Ishikawa (cell line): ENCODE measurements at regions not wholly inside any gene's neighbourhood (a gene's known extent, or its start where the extent isn't known, plus 50 kb on each side); places are given as distances from the start of the nearest gene placed in this dataset.

Source experiments
- CEBPB ChIP-seq: IDR thresholded peaks from 2 replicates; pipeline ENCODE4 v1.6.1; 2012
- CREB1 ChIP-seq: IDR thresholded peaks from 2 replicates; pipeline ENCODE4 v1.6.1; 2012; ENCODE audit warnings: low read depth
- EGR1 ChIP-seq: IDR thresholded peaks from 2 replicates; pipeline ENCODE4 v1.6.1; 2012
- EP300 ChIP-seq: IDR thresholded peaks from 2 replicates; pipeline ENCODE4 v1.6.1; 2012; ENCODE audit warnings: borderline replicate concordance
- FOXM1 ChIP-seq: IDR thresholded peaks from 2 replicates; pipeline ENCODE4 v1.6.1; 2012; ENCODE audit warnings: low read depth, borderline replicate concordance
- NFIC ChIP-seq: IDR thresholded peaks from 2 replicates; pipeline ENCODE4 v1.6.1; 2012
- RAD21 ChIP-seq: IDR thresholded peaks from 2 replicates; pipeline ENCODE4 v1.6.1; 2012; ENCODE audit warnings: low read depth
- TAF1 ChIP-seq: IDR thresholded peaks from 2 replicates; pipeline ENCODE4 v1.6.1; 2012; ENCODE audit warnings: low read depth, mild to moderate bottlenecking
- TCF12 ChIP-seq: IDR thresholded peaks from 2 replicates; pipeline ENCODE4 v1.6.1; 2012; ENCODE audit warnings: low read depth
- TEAD4 ChIP-seq: IDR thresholded peaks from 2 replicates; pipeline ENCODE4 v1.6.1; 2012
- YY1 ChIP-seq: IDR thresholded peaks from 2 replicates; pipeline ENCODE4 v1.6.1; 2012; ENCODE audit warnings: low read depth
- ZBTB7A ChIP-seq: IDR thresholded peaks from 2 replicates; pipeline ENCODE4 v1.6.1; 2012; ENCODE audit warnings: low read depth
- TF ChIP-seq, protein P1 (sequence below): IDR thresholded peaks from 2 replicates; pipeline ENCODE4 v1.6.1; 2012
- TF ChIP-seq, protein P2 (sequence below): IDR thresholded peaks from 2 replicates; pipeline ENCODE4 v1.6.1; 2012
- TF ChIP-seq, protein P3 (sequence below): IDR thresholded peaks from 2 replicates; pipeline ENCODE4 v1.6.1; 2012; ENCODE audit warnings: low read depth, mild to moderate bottlenecking

DNA sequence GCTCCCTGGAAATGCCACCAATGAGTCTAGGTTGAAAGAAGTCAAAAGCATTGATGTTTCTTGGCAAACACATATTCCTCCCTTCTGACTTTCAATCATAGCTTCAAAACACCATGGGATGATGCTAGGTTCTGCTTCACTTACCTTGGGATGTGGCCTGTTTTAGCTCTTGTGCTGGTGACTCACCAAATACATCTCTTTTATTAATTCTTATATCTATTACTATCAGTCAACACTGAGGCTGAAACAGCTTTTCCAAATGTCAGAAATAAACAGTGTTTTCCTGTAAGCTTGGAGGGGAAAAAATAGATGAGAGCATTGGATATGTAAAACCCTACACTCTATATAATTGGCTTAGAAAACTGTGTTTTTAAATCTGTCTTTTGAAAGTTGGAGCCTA is 245.4 kb upstream of the NREP start:
- TF ChIP-seq TAF1 (no peak), CREB1 (no peak), EGR1 (no peak), CEBPB (no peak), ZBTB7A (no peak), RAD21 (no peak), YY1 (no peak), FOXM1 (no peak), EP300 (no peak)
- TF ChIP-seq, protein P1, sequence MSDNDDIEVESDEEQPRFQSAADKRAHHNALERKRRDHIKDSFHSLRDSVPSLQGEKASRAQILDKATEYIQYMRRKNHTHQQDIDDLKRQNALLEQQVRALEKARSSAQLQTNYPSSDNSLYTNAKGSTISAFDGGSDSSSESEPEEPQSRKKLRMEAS, result no peak

DNA sequence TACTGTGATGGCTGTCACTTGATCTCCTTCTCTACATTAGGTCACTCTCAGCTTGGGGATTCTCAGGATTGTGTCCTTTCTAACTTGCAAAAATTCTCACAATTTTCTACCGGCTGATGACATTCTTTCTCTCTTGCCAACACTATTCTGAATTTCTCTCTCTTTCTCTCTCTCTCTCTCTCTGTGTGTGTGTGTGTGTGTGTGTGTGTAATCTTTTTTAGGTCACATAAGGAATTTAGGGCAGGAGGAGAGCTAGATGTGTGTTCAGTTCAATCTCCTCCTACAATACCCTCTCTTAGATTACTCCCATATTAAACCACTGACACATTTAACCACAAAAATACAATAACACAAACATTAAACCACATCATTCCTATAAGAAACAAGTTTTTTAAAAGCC is 242.3 kb upstream of the NREP start:
- TF ChIP-seq EP300, result no peak
- TF ChIP-seq FOXM1, result no peak
- no peak for TF ChIP-seq TEAD4
- TF ChIP-seq ZBTB7A, result no peak
- TF ChIP-seq, protein P1, result no peak
- no peak for TF ChIP-seq CEBPB
- no peak for TF ChIP-seq EGR1
- TF ChIP-seq NFIC, result no peak
- no peak for TF ChIP-seq RAD21
- TF ChIP-seq TCF12, result no peak
- no peak for TF ChIP-seq TAF1
- TF ChIP-seq CREB1, result no peak
- TF ChIP-seq, protein P2, sequence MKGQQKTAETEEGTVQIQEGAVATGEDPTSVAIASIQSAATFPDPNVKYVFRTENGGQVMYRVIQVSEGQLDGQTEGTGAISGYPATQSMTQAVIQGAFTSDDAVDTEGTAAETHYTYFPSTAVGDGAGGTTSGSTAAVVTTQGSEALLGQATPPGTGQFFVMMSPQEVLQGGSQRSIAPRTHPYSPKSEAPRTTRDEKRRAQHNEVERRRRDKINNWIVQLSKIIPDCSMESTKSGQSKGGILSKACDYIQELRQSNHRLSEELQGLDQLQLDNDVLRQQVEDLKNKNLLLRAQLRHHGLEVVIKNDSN, result no peak
- no peak for TF ChIP-seq YY1
- TF ChIP-seq, protein P3, sequence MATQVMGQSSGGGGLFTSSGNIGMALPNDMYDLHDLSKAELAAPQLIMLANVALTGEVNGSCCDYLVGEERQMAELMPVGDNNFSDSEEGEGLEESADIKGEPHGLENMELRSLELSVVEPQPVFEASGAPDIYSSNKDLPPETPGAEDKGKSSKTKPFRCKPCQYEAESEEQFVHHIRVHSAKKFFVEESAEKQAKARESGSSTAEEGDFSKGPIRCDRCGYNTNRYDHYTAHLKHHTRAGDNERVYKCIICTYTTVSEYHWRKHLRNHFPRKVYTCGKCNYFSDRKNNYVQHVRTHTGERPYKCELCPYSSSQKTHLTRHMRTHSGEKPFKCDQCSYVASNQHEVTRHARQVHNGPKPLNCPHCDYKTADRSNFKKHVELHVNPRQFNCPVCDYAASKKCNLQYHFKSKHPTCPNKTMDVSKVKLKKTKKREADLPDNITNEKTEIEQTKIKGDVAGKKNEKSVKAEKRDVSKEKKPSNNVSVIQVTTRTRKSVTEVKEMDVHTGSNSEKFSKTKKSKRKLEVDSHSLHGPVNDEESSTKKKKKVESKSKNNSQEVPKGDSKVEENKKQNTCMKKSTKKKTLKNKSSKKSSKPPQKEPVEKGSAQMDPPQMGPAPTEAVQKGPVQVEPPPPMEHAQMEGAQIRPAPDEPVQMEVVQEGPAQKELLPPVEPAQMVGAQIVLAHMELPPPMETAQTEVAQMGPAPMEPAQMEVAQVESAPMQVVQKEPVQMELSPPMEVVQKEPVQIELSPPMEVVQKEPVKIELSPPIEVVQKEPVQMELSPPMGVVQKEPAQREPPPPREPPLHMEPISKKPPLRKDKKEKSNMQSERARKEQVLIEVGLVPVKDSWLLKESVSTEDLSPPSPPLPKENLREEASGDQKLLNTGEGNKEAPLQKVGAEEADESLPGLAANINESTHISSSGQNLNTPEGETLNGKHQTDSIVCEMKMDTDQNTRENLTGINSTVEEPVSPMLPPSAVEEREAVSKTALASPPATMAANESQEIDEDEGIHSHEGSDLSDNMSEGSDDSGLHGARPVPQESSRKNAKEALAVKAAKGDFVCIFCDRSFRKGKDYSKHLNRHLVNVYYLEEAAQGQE, result no peak

DNA sequence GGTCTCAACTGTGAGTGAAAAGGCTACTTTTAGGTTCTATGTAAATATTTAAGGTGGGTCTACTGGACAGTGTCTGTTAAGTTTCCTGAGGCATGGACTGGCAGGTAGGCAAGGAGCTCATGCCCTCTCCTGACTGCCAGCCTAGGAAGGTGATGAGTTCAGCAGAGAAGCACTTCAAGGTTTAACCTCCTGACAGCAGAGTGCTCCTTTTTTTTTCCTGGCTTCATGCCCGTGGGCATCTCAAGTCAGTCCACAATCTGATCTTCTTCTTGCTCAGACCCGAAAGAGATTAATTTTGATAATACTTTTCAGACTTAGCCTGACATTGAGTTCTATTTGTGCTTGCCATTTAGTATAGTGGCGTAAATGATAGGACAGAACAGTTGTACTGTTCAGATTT is 241.9 kb upstream of the NREP start:
- TF ChIP-seq EP300, result no peak
- no peak for TF ChIP-seq ZBTB7A
- TF ChIP-seq, protein P3, result no peak
- no peak for TF ChIP-seq TAF1

DNA sequence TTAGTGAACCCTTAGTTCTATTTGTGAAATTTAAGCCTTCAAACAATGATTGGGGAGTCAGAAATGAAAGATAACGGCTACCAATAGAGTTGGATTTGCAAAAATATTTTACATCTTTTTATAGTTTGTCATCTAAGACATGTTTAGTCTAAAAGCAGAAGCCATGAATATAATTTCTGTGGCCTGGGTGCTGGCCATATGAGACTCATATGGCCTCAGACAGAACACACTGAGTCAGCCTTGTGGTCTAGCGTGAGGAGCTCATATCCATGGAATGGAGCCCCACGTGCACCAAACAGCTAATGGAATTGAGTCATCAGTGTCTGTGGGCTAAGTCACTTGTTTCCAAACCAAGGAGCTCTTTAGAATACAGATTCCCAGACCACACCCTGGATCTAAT is 240.7 kb upstream of the NREP start:
- no peak for TF ChIP-seq CREB1
- TF ChIP-seq TEAD4, result no peak
- TF ChIP-seq, protein P1, result no peak
- TF ChIP-seq YY1, result no peak
- no peak for TF ChIP-seq EP300
- TF ChIP-seq TCF12, result no peak
- no peak for TF ChIP-seq NFIC

DNA sequence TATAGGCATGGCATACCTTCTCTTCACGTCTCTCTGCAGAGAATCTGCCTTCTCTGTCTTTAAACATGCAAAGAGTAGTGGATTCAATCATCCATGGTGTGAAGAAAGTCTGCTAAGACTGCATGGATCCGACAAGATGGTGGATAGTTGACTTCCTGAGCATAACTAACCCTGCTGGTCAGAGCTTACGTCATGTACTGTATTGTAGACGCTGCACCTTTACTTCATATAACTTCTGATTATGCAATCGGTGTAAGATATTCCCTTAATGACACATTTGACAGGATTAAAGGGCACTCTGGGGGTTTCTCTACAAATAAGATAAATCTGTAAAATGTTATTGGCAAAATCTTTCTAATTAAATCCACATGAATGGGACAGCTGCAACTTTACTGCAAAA is 240.3 kb upstream of the NREP start:
- TF ChIP-seq RAD21 (no peak), TCF12 (no peak)

DNA sequence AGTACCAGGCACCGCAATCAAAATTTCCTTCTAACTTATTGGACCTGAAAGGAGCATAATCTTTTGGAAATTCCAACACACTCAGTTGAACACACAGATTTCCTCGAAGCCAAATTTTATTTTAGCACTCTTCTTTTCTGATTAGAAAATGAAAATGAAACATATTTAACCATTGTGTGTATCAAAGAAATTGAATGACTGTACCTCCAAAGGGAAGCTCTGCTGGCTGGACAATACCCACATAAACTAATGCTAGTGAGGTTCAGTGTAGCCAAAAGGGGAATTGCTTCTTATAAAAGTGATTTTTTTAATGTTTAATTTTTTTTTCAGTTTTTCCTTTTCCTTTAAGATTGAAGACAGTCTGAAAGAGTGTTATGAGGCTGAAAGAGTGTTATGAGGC is 239.6 kb upstream of the NREP start:
- TF ChIP-seq CEBPB (no peak), FOXM1 (no peak), ZBTB7A (no peak), RAD21 (no peak), TCF12 (no peak), YY1 (no peak), EGR1 (no peak), TAF1 (no peak), EP300 (no peak), TEAD4 (no peak), NFIC (no peak), CREB1 (no peak)
- TF ChIP-seq, protein P3, result no peak
- TF ChIP-seq, protein P2, result no peak
- TF ChIP-seq, protein P1, result no peak
